Spleen (tissue), 11 donors: ENCODE measurements at regions not wholly inside any gene's neighbourhood (a gene's known extent, or its start where the extent isn't known, plus 50 kb on each side); places are given as distances from the start of the nearest gene placed in this dataset.

Experiments
- DNase-seq: peaks from one replicate; pipeline ENCODE4 v3.0.0-alpha.2; 2020
- H3K27ac ChIP-seq, 8 donors: fragments of 200-600 bp; sonication (generic) in 7 of 8; 1 replicate in 4 of 8; 2 replicates in 4 of 8; pipeline versions ENCODE4 v1.5.0 to v1.8.0; 2016 to 2021; ENCODE audit warnings: inconsistent platforms in 4 of 8, mild to moderate bottlenecking in 4 of 8, moderate library complexity in 1 of 8
- H3K27me3 ChIP-seq, 7 donors: fragments of 200-600 bp; sonication (generic) in 6 of 7; replicated peaks in 1 of 7; 1 replicate in 4 of 7; 2 replicates in 3 of 7; pipeline versions ENCODE4 v1.5.0 to v1.8.0; 2016 to 2021; ENCODE audit warnings: inconsistent platforms in 3 of 7, mild to moderate bottlenecking in 1 of 7
- H3K36me3 ChIP-seq, 6 donors: fragments of 200-600 bp; sonication (generic) in 5 of 6; 1 replicate in 4 of 6; 2 replicates in 2 of 6; pipeline versions ENCODE4 v1.5.0 to v1.8.0; 2016 to 2021; ENCODE audit warnings: inconsistent platforms in 2 of 6
- H3K4me1 ChIP-seq, 6 donors: fragments of 200-600 bp; sonication (generic) in 5 of 6; 1 replicate in 3 of 6; 2 replicates in 3 of 6; pipeline versions ENCODE4 v1.5.0 to v1.8.0; 2016 to 2021; ENCODE audit warnings: inconsistent platforms in 3 of 6
- H3K4me3 ChIP-seq, 8 donors: fragments of 200-600 bp; sonication (generic) in 7 of 8; 1 replicate in 4 of 8; 2 replicates in 4 of 8; pipeline versions ENCODE4 v1.5.0 to v1.8.0; 2016 to 2021; ENCODE audit warnings: inconsistent platforms in 4 of 8, mild to moderate bottlenecking in 4 of 8, moderate library complexity in 2 of 8
- H3K9me3 ChIP-seq, 8 donors: fragments of 200-600 bp; sonication (generic) in 7 of 8; 1 replicate in 4 of 8; 2 replicates in 4 of 8; pipeline versions ENCODE4 v1.5.0 to v1.8.0; 2016 to 2021; ENCODE audit warnings: inconsistent platforms in 4 of 8
- POLR2A ChIP-seq, 3 donors: fragments of 450-650 bp; IDR thresholded peaks; one replicate each; pipeline ENCODE4 v1.5.1; 2017; ENCODE audit warnings: antibody characterized with exemption in 3 of 3, mild to moderate bottlenecking in 1 of 3
- POLR2AphosphoS5 ChIP-seq, 3 donors: sonication (generic); formaldehyde crosslinking; IDR thresholded peaks; one replicate each; pipeline ENCODE4 v1.5.1; 2017; ENCODE audit warnings: antibody characterized with exemption in 3 of 3
- WGBS, 5 donors: extraction: QIAGEN DNeasy Blood & Tissue Kit in 3 of 5; methylation state at CpG; one replicate each; pipeline versions ENCODE4 v1.1.5 to v1.1.7; 2013 to 2018; 5-methylcytosine and 5-hydroxymethylcytosine counted together
- intact Hi-C: fragments of 100-400 bp; cut with DNase I; formaldehyde crosslinking; loops from one replicate; pipeline ENCODE4 v1.15.0; 2023; ENCODE audit warnings: low total_unique reads
- TF ChIP-seq, protein P1 (sequence below), 11 experiments: fragments of 200-600 bp in 7 of 11; fragments of 450-650 bp in 4 of 11; sonication (generic) in 4 of 11; IDR thresholded peaks in 8 of 11; conservative IDR thresholded peaks in 3 of 11; 1 replicate in 7 of 11; 2 replicates in 4 of 11; pipeline versions ENCODE4 v1.4.0 to v1.8.0; 2016 to 2021; ENCODE audit warnings: antibody characterized with exemption in 11 of 11, inconsistent platforms in 4 of 11, mild to moderate bottlenecking in 1 of 11
- donor health status: healthy with polysubstance abuse.
- donor health status: DM: no; HTN: no; CAD: no; lungs with moderate emphysema.
- donor health status: DM: no; HTN: no; CAD: no.
- donor health status: Bipolar disorder and iron deficiency.
- donor health status: healthy.
- donor health status: DM: no; HTN: no; CAD: no.
- donor health status: DM: yes; HTN: yes; CAD: no.

DNA sequence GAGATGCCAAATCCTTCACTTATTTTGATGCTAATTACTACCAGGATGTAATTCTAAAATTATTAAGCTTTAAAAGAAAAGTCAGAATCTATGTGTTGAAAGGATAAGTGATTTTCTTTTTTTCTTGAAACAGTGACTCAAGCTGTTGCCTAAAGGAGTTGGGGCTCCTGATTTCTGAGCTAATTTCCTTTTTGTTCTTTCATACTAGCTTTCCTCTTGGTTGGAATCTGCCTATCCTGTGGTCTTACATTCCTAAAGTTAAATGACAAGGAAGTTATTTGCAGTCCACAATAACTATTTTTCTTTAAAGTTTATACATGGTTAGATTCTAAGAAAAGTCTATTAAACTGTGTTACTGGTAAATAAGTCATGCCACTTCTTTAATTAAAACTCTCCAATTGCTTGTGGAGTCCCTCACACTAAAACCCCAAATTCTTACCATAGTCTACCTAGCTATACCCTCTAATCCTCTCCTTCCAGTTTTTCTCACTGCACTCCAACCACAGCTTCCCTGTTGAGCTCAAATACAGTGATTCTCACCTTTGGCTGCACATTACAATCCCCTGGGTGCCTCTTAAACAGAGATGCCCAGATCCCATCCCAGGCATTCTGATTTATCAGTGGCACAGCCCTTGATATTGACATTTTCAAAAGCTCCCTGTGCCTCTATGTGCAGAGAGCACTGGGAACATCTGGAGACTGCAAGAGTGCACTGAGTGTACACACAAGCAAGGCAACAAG lies 63.3 kb upstream of the EFEMP1 start:
- peaks cover 0 to 14% (median 11%) of the 10 kb centered on the region in 6 donors for H3K4me1 ChIP-seq
- no peaks in the 10 kb centered on the region for H3K9me3 ChIP-seq
- no peak overlapping the region for H3K4me3 ChIP-seq
- H3K27me3 ChIP-seq: no peaks in the 10 kb centered on the region
- no peaks in the 10 kb centered on the region for H3K36me3 ChIP-seq
- TF ChIP-seq, protein P1, sequence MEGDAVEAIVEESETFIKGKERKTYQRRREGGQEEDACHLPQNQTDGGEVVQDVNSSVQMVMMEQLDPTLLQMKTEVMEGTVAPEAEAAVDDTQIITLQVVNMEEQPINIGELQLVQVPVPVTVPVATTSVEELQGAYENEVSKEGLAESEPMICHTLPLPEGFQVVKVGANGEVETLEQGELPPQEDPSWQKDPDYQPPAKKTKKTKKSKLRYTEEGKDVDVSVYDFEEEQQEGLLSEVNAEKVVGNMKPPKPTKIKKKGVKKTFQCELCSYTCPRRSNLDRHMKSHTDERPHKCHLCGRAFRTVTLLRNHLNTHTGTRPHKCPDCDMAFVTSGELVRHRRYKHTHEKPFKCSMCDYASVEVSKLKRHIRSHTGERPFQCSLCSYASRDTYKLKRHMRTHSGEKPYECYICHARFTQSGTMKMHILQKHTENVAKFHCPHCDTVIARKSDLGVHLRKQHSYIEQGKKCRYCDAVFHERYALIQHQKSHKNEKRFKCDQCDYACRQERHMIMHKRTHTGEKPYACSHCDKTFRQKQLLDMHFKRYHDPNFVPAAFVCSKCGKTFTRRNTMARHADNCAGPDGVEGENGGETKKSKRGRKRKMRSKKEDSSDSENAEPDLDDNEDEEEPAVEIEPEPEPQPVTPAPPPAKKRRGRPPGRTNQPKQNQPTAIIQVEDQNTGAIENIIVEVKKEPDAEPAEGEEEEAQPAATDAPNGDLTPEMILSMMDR (IDR thresholded peaks at IDR 0.05 in 8 of 11, conservative IDR thresholded peaks at IDR 0.05 in 3 of 11): no peak
- TF ChIP-seq POLR2A (IDR thresholded peaks at IDR 0.05) (no peak), POLR2AphosphoS5 (IDR thresholded peaks at IDR 0.05) (no peak)
- intact Hi-C loops: no loop called here
- DNase-seq: no peak
- H3K27ac ChIP-seq: no peak overlapping the region

DNA sequence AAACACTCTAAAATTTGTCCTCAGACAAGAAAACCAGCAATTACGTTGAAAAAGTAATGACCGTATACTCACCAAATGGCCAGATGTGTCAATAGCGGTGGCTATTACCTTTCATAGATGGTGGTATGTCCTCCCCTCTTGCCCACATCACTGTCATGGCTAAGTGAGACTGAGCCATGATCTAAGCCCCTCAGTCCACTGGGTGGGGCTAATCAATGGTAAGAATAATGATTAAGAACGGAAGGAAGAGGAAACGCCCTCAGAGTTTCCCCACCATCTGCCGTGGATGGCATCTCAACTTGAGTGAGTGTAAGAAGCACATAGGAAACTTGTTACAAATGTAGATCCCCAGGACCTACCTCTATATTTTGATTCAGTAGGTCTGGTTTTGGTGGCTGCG lies 65.8 kb upstream of the EFEMP1 start:
- intact Hi-C loops: no loop called here

DNA sequence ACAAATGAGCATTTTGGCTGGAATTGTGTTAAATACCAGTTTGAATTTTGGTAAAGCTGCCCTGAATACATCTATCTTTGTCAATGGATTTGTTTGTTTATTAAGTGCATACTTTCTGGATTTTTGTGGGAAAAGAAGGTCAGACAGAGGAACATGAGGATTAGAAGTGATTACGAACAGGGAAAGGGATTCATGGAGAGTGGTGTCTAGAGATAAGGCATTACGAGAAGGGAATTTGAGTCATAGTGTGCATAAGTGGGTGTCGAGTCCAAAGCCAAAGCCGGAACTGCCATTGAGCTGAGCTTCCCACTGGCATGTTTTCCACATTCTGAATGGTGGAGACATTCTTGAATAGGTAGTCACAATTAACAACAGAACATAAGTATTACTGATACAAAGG lies 68.9 kb upstream of the EFEMP1 start:
- no peak for DNase-seq
- intact Hi-C loops: no loop called here
- Histone ChIP-seq H3K27me3 (no peaks in the 10 kb centered on the region), H3K9me3 (no peaks in the 10 kb centered on the region), H3K36me3 (no peaks in the 10 kb centered on the region), H3K4me3 (no peak overlapping the region), H3K4me1 (no peaks in the 10 kb centered on the region), H3K27ac (peak overlapping the region in 1 of 8 donors; percentile 35)
- TF ChIP-seq, protein P1 (IDR thresholded peaks at IDR 0.05 in 8 of 11, conservative IDR thresholded peaks at IDR 0.05 in 3 of 11): no peak
- no peak for TF ChIP-seq POLR2AphosphoS5 (IDR thresholded peaks at IDR 0.05)
- TF ChIP-seq POLR2A (IDR thresholded peaks at IDR 0.05): no peak
- 50 to 71% (median 65%) methylated on average over 4 of the region's 4 CpGs for WGBS, 5 donors

More for the DNA sequence above, 65.8 kb upstream of the EFEMP1 start:
- H3K4me1 ChIP-seq: peaks cover 0 to 14% (median 11%) of the 10 kb centered on the region in 6 donors
- no peaks in the 10 kb centered on the region for H3K9me3 ChIP-seq
- H3K4me3 ChIP-seq: no peak overlapping the region
- no peaks in the 10 kb centered on the region for H3K36me3 ChIP-seq
- no peaks in the 10 kb centered on the region for H3K27me3 ChIP-seq
- WGBS, 5 donors: 86 to 92% (median 89%) methylated on average over 7 of the region's 7 CpGs
- no peak for DNase-seq
- H3K27ac ChIP-seq: no peak overlapping the region
- no peak for TF ChIP-seq POLR2AphosphoS5 (IDR thresholded peaks at IDR 0.05)
- TF ChIP-seq POLR2A (IDR thresholded peaks at IDR 0.05): no peak

DNA sequence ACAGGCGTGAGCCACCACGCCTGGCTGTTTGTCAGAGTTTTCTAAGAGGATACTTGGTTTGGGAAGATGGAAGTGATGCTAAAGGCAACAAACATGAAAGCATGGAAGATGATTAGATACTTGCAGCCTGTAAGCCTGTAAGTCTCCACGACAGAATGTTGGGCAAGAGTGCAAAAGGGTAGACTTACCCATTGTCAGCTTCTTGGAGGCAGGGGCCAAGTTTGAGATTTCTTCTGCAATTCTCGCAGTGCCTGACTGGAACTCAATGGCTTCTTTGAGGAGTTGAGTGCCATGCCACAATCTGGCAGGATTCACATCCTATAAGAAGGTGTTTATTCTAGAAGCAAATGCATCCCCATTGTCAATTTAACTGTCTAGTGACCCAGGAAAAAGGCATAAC lies 70.1 kb upstream of the EFEMP1 start:
- no peaks in the 10 kb centered on the region for H3K4me1 ChIP-seq
- H3K4me3 ChIP-seq: no peak overlapping the region
- intact Hi-C loops: no loop called here
- TF ChIP-seq POLR2AphosphoS5 (IDR thresholded peaks at IDR 0.05) (no peak), POLR2A (IDR thresholded peaks at IDR 0.05) (no peak)
- TF ChIP-seq, protein P1 (IDR thresholded peaks at IDR 0.05 in 8 of 11, conservative IDR thresholded peaks at IDR 0.05 in 3 of 11): no peak
- H3K36me3 ChIP-seq: no peaks in the 10 kb centered on the region
- H3K27ac ChIP-seq: no peak overlapping the region
- H3K27me3 ChIP-seq: no peaks in the 10 kb centered on the region
- H3K9me3 ChIP-seq: no peaks in the 10 kb centered on the region
- WGBS, 5 donors: 78 to 93% (median 87%) methylated on average over 4 of the region's 4 CpGs
- DNase-seq: no peak
